ENCODE measurements at regions not wholly inside any gene's neighbourhood (a gene's known extent, or its start where the extent isn't known, plus 50 kb on each side); places are given as distances from the start of the nearest gene placed in this dataset.

DNA sequence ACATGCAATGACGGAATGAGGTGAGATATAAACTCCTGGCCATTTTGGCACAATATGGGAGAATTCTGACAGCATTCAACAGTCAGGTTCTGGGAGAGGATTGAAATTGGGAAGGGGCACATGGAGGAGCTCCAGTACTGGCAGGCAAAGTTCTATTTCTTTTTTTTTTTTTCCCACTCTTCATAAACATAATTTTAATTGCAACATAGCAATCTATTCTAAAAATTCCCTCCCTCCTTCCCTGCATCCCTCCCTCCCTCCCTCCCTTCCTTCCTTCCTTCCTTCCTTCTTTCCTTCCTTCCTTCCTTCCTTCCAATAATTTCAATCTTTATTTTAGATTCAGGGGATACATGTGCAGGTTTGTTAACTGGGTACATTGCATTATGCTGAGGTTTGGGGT, 93.2 kb downstream of the PTCSC3 start:
- DNase-seq (no peak), ATAC-seq (no peak)
- Histone ChIP-seq H3K27me3 (no peaks in the 10 kb centered on the region), H3K27ac (no peak overlapping the region), H3K9me3 (peaks cover 0 to 12% (median 0%) of the 10 kb centered on the region in 12 donors), H3K36me3 (no peaks in the 10 kb centered on the region), H3K4me3 (no peak overlapping the region), H3K4me1 (no peaks in the 10 kb centered on the region)
- TF ChIP-seq, protein P1, sequence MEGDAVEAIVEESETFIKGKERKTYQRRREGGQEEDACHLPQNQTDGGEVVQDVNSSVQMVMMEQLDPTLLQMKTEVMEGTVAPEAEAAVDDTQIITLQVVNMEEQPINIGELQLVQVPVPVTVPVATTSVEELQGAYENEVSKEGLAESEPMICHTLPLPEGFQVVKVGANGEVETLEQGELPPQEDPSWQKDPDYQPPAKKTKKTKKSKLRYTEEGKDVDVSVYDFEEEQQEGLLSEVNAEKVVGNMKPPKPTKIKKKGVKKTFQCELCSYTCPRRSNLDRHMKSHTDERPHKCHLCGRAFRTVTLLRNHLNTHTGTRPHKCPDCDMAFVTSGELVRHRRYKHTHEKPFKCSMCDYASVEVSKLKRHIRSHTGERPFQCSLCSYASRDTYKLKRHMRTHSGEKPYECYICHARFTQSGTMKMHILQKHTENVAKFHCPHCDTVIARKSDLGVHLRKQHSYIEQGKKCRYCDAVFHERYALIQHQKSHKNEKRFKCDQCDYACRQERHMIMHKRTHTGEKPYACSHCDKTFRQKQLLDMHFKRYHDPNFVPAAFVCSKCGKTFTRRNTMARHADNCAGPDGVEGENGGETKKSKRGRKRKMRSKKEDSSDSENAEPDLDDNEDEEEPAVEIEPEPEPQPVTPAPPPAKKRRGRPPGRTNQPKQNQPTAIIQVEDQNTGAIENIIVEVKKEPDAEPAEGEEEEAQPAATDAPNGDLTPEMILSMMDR (IDR thresholded peaks at IDR 0.05), result no peak
- no peak for TF ChIP-seq POLR2A (IDR thresholded peaks at IDR 0.05)
- 83 to 96% (median 90%) methylated on average over 1 of the region's 1 CpG for WGBS, 4 donors
- intact Hi-C loops (cut with DNase I), result no loop called here

DNA sequence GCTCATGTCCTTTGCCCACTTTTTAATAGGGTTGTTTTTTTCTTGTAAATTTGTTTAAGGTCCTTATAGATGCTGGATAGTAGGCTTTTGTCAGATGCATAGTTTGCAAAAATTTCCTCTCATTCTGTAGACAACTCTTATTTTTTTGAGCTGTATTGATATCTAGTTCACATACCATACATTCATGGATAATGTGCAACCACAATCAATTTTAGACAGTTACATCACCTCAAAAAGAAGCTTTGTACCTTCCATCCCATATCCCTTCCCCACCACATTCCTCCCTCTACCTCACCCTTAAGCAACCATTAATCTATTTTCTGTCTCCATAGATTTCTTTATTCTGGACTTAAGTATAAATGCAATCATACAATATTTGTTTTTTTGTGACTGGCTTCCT, 98.4 kb downstream of the PTCSC3 start:
- ATAC-seq (no peak), DNase-seq (no peak)
- Histone ChIP-seq H3K9me3 (peaks cover 0 to 12% (median 0%) of the 10 kb centered on the region in 12 donors), H3K36me3 (no peaks in the 10 kb centered on the region), H3K4me1 (no peaks in the 10 kb centered on the region), H3K4me3 (no peak overlapping the region), H3K27ac (no peak overlapping the region), H3K27me3 (peaks cover 0 to 21% (median 0%) of the 10 kb centered on the region in 9 donors)
- intact Hi-C loops (cut with DNase I), result loop anchor here in 4 of 10 donors (10.0 kb wide), 3 partner anchors 297 to 527 kb away; no protein-coding TSS in a partner anchor
- TF ChIP-seq, protein P1 (IDR thresholded peaks at IDR 0.05), result no peak
- TF ChIP-seq POLR2A (IDR thresholded peaks at IDR 0.05), result no peak

DNA sequence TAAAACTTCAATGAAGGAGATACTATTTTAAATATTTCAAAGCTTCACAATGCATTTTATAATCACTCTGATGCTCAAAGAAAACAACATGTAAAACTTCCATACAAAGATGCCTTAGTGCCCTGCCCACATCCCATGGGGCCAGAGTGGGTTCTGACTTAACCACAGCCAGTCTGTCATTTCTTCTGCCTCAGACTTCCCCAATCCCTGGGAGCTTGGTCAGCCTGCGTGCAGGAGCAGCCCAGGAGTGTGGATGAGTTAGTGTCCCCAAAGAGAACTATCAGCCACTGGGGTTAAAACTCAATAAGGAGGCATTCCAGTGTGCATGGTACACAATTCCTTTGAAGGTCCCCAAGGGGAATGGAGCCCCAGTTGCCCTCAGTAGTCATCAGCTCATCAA, 100.3 kb downstream of the PTCSC3 start:
- Histone ChIP-seq H3K27ac (no peak overlapping the region), H3K36me3 (no peaks in the 10 kb centered on the region), H3K4me1 (no peaks in the 10 kb centered on the region), H3K4me3 (no peak overlapping the region), H3K9me3 (peaks cover 0 to 12% (median 0%) of the 10 kb centered on the region in 12 donors), H3K27me3 (peaks cover 0 to 30% (median 4%) of the 10 kb centered on the region in 9 donors)
- intact Hi-C loops (cut with DNase I), result loop anchor here in 4 of 10 donors (10.0 kb wide), 3 partner anchors 299 to 529 kb away; no protein-coding TSS in a partner anchor
- TF ChIP-seq POLR2A (IDR thresholded peaks at IDR 0.05), result no peak
- TF ChIP-seq, protein P1 (IDR thresholded peaks at IDR 0.05), result no peak
- 50 to 87% (median 59%) methylated on average over 1 of the region's 1 CpG for WGBS, 4 donors
- ATAC-seq, result no peak
- no peak for DNase-seq

- ATAC-seq (no peak), DNase-seq (no peak)
- H3K9me3 ChIP-seq, result peaks cover 0 to 12% (median 0%) of the 10 kb centered on the region in 12 donors
- H3K4me1 ChIP-seq, result no peaks in the 10 kb centered on the region
- 77 to 84% (median 79%) methylated on average over 7 of the region's 7 CpGs for WGBS, 4 donors
- no peak overlapping the region for H3K4me3 ChIP-seq
- H3K27ac ChIP-seq, result no peak overlapping the region
- TF ChIP-seq POLR2A (IDR thresholded peaks at IDR 0.05), result no peak
- TF ChIP-seq, protein P1 (IDR thresholded peaks at IDR 0.05), result no peak
- intact Hi-C loops (cut with DNase I), result loop anchor here in 4 of 10 donors (10.0 kb wide), 3 partner anchors 300 to 530 kb away; no protein-coding TSS in a partner anchor
- no peaks in the 10 kb centered on the region for H3K36me3 ChIP-seq
- H3K27me3 ChIP-seq, result peaks cover 0 to 30% (median 4%) of the 10 kb centered on the region in 9 donors
Measured at GRCh38 chr14:36075203-36075602, 101.3 kb downstream of the PTCSC3 start.

Data from heart left ventricle (tissue), 16 donors.